H54 (cell line): ENCODE measurements at regions not wholly inside any gene's neighbourhood (a gene's known extent, or its start where the extent isn't known, plus 50 kb on each side); places are given as distances from the start of the nearest gene placed in this dataset.
"Not testable (repeated sequence)": the region's sequence is repeated elsewhere in the genome, so short reads cannot be mapped to it uniquely, and the experiment has no call there.

Experiments
- DNase-seq: peaks from one replicate; pipeline ENCODE4 v3.0.0; 2011; ENCODE audit warnings: low spot score, mixed read lengths; ENCODE audit not compliant: insufficient read length
- FAIRE-seq: peaks from 3 replicates; lab custom pipeline; 2011; peaks lifted over from hg19 to GRCh38; lab: Jason Lieb, UNC
- POLR2A ChIP-seq: IDR thresholded peaks from 2 replicates; pipeline ENCODE4 v1.6.1; 2011; ENCODE audit warnings: low read depth, mild to moderate bottlenecking, low read length

- DNase-seq (no peak), FAIRE-seq (no peak)
- no peak for TF ChIP-seq POLR2A
Measured at GRCh38 chr10:43846187-43846680, 197.6 kb upstream of the ZNF32 start.

- FAIRE-seq (no peak), DNase-seq (no peak)
- no peak for TF ChIP-seq POLR2A
Measured at GRCh38 chr10:43845121-43845520, 196.4 kb upstream of the ZNF32 start.

- DNase-seq (no peak), FAIRE-seq (no peak)
- no peak for TF ChIP-seq POLR2A
Measured at GRCh38 chr10:43844221-43844620, 195.5 kb upstream of the ZNF32 start.

- FAIRE-seq, result no peak
- no peak for TF ChIP-seq POLR2A
- no peak for DNase-seq
Measured at GRCh38 chr10:43843321-43844101, 194.8 kb upstream of the ZNF32 start.

GRCh38 chr10:43842496-43842895 lies 193.8 kb upstream of the ZNF32 start:
- DNase-seq (no peak), FAIRE-seq (no peak)
- TF ChIP-seq POLR2A, result no peak

- FAIRE-seq, result no peak
- no peak for TF ChIP-seq POLR2A
- DNase-seq, result no peak
Measured at GRCh38 chr10:43842072-43842471, 193.4 kb upstream of the ZNF32 start.

GRCh38 chr10:43839973-43840372 lies 191.3 kb upstream of the ZNF32 start:
- no peak for FAIRE-seq
- DNase-seq, result no peak

GRCh38 chr10:43834751-43835150 lies 186.1 kb upstream of the ZNF32 start:
- not testable (repeated sequence) for DNase-seq, FAIRE-seq

More at GRCh38 chr10:43839973-43840372, 191.3 kb upstream of the ZNF32 start:
- TF ChIP-seq POLR2A, result no peak

GRCh38 chr10:43827853-43828252 lies 179.2 kb upstream of the ZNF32 start:
- no peak for DNase-seq
- FAIRE-seq, result no peak
- no peak for TF ChIP-seq POLR2A

- TF ChIP-seq POLR2A, result no peak
- DNase-seq, result no peak
- FAIRE-seq, result no peak
Measured at GRCh38 chr10:43825984-43826383, 177.3 kb upstream of the ZNF32 start.

GRCh38 chr10:43825421-43825820 lies 176.7 kb upstream of the ZNF32 start:
- DNase-seq, result no peak
- no peak for FAIRE-seq
- TF ChIP-seq POLR2A, result no peak

- no peak for TF ChIP-seq POLR2A
Measured at GRCh38 chr10:43824934-43825333, 176.3 kb upstream of the ZNF32 start.

GRCh38 chr10:43822631-43823580 lies 174.2 kb upstream of the ZNF32 start:
- DNase-seq, result no peak
- no peak for TF ChIP-seq POLR2A
- no peak for FAIRE-seq

More at GRCh38 chr10:43824934-43825333, 176.3 kb upstream of the ZNF32 start:
- DNase-seq (no peak), FAIRE-seq (no peak)

- no peak for FAIRE-seq
- no peak for TF ChIP-seq POLR2A
- DNase-seq, result no peak
Measured at GRCh38 chr10:43821103-43821502, 172.4 kb upstream of the ZNF32 start.

GRCh38 chr10:43820663-43821062 lies 172.0 kb upstream of the ZNF32 start:
- no peak for TF ChIP-seq POLR2A
- FAIRE-seq, result no peak
- DNase-seq, result no peak
